AG04449 (cell line): ENCODE measurements at regions not wholly inside any gene's neighbourhood (a gene's known extent, or its start where the extent isn't known, plus 50 kb on each side); places are given as distances from the start of the nearest gene placed in this dataset.

ENCODE experiments used
- CTCF ChIA-PET: fragments of 350-600 bp; formaldehyde crosslinking; extraction: SDS; loops from one replicate; lab custom pipeline; 2021; ENCODE audit warnings: antibody characterized with exemption; lab: Yijun Ruan, JAX
- POLR2A ChIA-PET: fragments of 400-600, 350-600 bp; formaldehyde crosslinking; extraction: SDS; loops from one replicate; lab custom pipeline; 2020; ENCODE audit warnings: antibody characterized with exemption, inconsistent platforms; lab: Yijun Ruan, JAX
- DNase-seq: peaks from one replicate; pipeline ENCODE4 v3.0.0-alpha.2; 2010; ENCODE audit warnings: low read depth, low spot score
- H3K4me3 ChIP-seq: 2 replicates; pipeline ENCODE4 v1.5.1; 2011; ENCODE audit warnings: low read depth, mild to moderate bottlenecking, control low read depth, low read length
- TF ChIP-seq, protein P1 (sequence below): IDR thresholded peaks from one replicate; pipeline ENCODE4 v1.5.1; 2011; ENCODE audit warnings: mild to moderate bottlenecking, moderate library complexity, low read length, control low read depth, inconsistent platforms; ENCODE audit not compliant: insufficient read depth; ENCODE audit errors: missing control alignments

GRCh38 chr2:184540246-184540789 is 58.0 kb upstream of the ZNF804A start:
- H3K4me3 ChIP-seq: no peak overlapping the region
- TF ChIP-seq, protein P1, sequence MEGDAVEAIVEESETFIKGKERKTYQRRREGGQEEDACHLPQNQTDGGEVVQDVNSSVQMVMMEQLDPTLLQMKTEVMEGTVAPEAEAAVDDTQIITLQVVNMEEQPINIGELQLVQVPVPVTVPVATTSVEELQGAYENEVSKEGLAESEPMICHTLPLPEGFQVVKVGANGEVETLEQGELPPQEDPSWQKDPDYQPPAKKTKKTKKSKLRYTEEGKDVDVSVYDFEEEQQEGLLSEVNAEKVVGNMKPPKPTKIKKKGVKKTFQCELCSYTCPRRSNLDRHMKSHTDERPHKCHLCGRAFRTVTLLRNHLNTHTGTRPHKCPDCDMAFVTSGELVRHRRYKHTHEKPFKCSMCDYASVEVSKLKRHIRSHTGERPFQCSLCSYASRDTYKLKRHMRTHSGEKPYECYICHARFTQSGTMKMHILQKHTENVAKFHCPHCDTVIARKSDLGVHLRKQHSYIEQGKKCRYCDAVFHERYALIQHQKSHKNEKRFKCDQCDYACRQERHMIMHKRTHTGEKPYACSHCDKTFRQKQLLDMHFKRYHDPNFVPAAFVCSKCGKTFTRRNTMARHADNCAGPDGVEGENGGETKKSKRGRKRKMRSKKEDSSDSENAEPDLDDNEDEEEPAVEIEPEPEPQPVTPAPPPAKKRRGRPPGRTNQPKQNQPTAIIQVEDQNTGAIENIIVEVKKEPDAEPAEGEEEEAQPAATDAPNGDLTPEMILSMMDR: no peak
- DNase-seq: no peak
- CTCF ChIA-PET: no interaction called here
- POLR2A ChIA-PET: no interaction called here

DNA sequence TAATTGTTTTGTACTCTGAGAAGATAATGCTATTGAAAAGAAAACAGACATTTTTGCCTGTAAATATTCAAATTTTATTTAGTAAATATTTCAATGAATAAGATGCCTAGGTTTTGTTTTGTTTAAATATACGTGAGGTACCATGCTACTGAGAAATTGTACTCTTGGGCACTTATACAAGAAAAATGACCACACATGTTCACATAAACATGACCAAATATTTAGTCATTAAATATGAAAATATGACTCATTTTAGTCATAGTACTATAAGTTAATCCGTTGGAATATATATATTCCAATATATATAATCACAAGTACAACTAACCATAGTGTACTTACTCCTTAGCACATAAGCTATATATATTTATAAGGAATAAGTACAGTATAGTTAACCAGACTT is 56.7 kb upstream of the ZNF804A start:
- POLR2A ChIA-PET: no interaction called here
- no peak for DNase-seq
- no peak overlapping the region for H3K4me3 ChIP-seq
- TF ChIP-seq, protein P1: no peak
- CTCF ChIA-PET: no interaction called here

DNA sequence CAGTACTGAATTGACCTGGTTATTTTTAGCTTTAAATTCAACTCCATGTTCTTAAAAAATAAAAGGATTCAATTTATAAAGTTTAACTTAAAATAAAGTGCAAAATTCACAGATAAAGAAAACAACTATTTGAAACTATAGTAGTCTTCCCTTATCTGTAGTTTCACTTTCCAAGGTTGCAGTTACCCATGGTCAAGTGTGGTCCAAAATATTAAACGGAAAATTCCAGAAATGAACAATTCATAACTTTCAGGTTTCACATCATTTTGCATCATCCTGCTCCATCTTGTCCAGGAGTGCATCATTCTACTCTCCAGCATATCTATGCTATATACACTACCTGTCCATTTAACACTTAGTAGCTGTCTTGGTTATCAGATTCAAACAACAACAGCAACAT is 54.5 kb upstream of the ZNF804A start:
- ChIA-PET CTCF (no interaction called here), POLR2A (no interaction called here)
- TF ChIP-seq, protein P1: no peak
- H3K4me3 ChIP-seq: no peak overlapping the region
- DNase-seq: no peak
